CD14-positive monocyte (primary cell): ENCODE measurements at regions not wholly inside any gene's neighbourhood (a gene's known extent, or its start where the extent isn't known, plus 50 kb on each side); places are given as distances from the start of the nearest gene placed in this dataset.

Experiments
- DNase-seq, 3 donors: peaks; one replicate each; pipeline ENCODE4 v3.0.0-alpha.2; 2011 to 2022
- H2AFZ ChIP-seq: 2 replicates; pipeline ENCODE4 v1.6.0; 2012; ENCODE audit warnings: mild to moderate bottlenecking, low read depth, low read length, inconsistent platforms; ENCODE audit not compliant: insufficient read depth, poor library complexity, severe bottlenecking
- H3K27ac ChIP-seq, 2 donors: 1 replicate in 1 of 2; 2 replicates in 1 of 2; pipeline ENCODE4 v1.5.1; 2012 to 2013; ENCODE audit warnings: low read length in 2 of 2, control low read depth in 1 of 2, inconsistent platforms in 1 of 2, low read depth in 1 of 2, mild to moderate bottlenecking in 1 of 2
- H3K27me3 ChIP-seq, 2 donors: one replicate each; pipeline versions ENCODE4 v1.6.0 to v1.6.1; 2011 to 2013; ENCODE audit warnings: low read length in 2 of 2; ENCODE audit not compliant: control insufficient read depth in 2 of 2, insufficient read depth in 2 of 2
- H3K36me3 ChIP-seq, 2 donors: replicated peaks in 1 of 2; 1 replicate in 1 of 2; 2 replicates in 1 of 2; pipeline versions ENCODE4 v1.5.1 to v1.6.1; 2012 to 2013; ENCODE audit warnings: low read length in 2 of 2, control low read depth in 1 of 2, inconsistent platforms in 1 of 2, mild to moderate bottlenecking in 1 of 2; ENCODE audit not compliant: insufficient read depth in 2 of 2, control insufficient read depth in 1 of 2
- H3K4me1 ChIP-seq, 2 donors: 1 replicate in 1 of 2; 2 replicates in 1 of 2; pipeline versions ENCODE4 v1.5.1 to v1.6.1; 2012 to 2013; ENCODE audit warnings: low read length in 2 of 2, control low read depth in 1 of 2, inconsistent platforms in 1 of 2, mild to moderate bottlenecking in 1 of 2, moderate library complexity in 1 of 2; ENCODE audit not compliant: insufficient read depth in 2 of 2, control insufficient read depth in 1 of 2
- H3K4me2 ChIP-seq: replicated peaks from 2 replicates; pipeline ENCODE3; 2012; ENCODE audit warnings: low read length, moderate library complexity, mild to moderate bottlenecking; ENCODE audit not compliant: poor library complexity, severe bottlenecking; ENCODE audit errors: extremely low read depth
- H3K4me3 ChIP-seq, 3 experiments: fragments of 200-600 bp in 1 of 3; sonication (generic) in 1 of 3; replicated peaks in 1 of 3; 1 replicate in 2 of 3; 2 replicates in 1 of 3; pipeline ENCODE4 v1.5.1; 2011 to 2013; ENCODE audit warnings: low read length in 3 of 3, mild to moderate bottlenecking in 3 of 3, control low read depth in 2 of 3, low read depth in 2 of 3, inconsistent platforms in 1 of 3, moderate library complexity in 1 of 3
- H3K79me2 ChIP-seq: 2 replicates; pipeline ENCODE4 v1.6.0; 2012; ENCODE audit warnings: mild to moderate bottlenecking, control low read depth, inconsistent platforms, low read length, moderate library complexity; ENCODE audit not compliant: insufficient read depth
- H3K9ac ChIP-seq: 2 replicates; pipeline ENCODE4 v1.6.0; 2017; ENCODE audit warnings: low read length, mild to moderate bottlenecking; ENCODE audit not compliant: insufficient read depth, poor library complexity, severe bottlenecking
- H3K9me3 ChIP-seq, 2 donors: replicated peaks in 1 of 2; 1 replicate in 1 of 2; 2 replicates in 1 of 2; pipeline versions ENCODE4 v1.5.1 to v1.6.1; 2012 to 2013; ENCODE audit warnings: low read length in 2 of 2, control low read depth in 1 of 2; ENCODE audit not compliant: control insufficient read depth in 1 of 2, insufficient read depth in 1 of 2
- H4K20me1 ChIP-seq: 2 replicates; pipeline ENCODE4 v1.6.0; 2012; ENCODE audit warnings: mild to moderate bottlenecking, low read length, control low read depth, moderate library complexity; ENCODE audit not compliant: insufficient read depth
- H3K27ac Mint-ChIP-seq, 7 donors: one replicate each; pipeline ENCODE4 v1.8.0; 2020; ENCODE audit warnings: mild to moderate bottlenecking in 7 of 7, mixed read lengths in 7 of 7, moderate library complexity in 6 of 7, inconsistent platforms in 2 of 7
- H3K27me3 Mint-ChIP-seq, 3 donors: one replicate each; pipeline ENCODE4 v1.8.0; 2021 to 2022; ENCODE audit warnings: low read depth in 3 of 3, mild to moderate bottlenecking in 3 of 3, mixed read lengths in 3 of 3, moderate library complexity in 3 of 3, inconsistent platforms in 1 of 3
- H3K36me3 Mint-ChIP-seq, 2 donors: one replicate each; pipeline ENCODE4 v1.8.0; 2020; ENCODE audit warnings: mixed read lengths in 2 of 2, inconsistent platforms in 1 of 2, mild to moderate bottlenecking in 1 of 2
- H3K4me1 Mint-ChIP-seq: one replicate; pipeline ENCODE4 v1.8.0; 2020; ENCODE audit warnings: mild to moderate bottlenecking, mixed read lengths
- H3K4me3 Mint-ChIP-seq, 2 donors: one replicate each; pipeline ENCODE4 v1.8.0; 2020; ENCODE audit warnings: mild to moderate bottlenecking in 2 of 2, mixed read lengths in 2 of 2, moderate library complexity in 1 of 2
- H3K9me3 Mint-ChIP-seq, 7 donors: one replicate each; pipeline ENCODE4 v1.8.0; 2020 to 2022; ENCODE audit warnings: mixed read lengths in 7 of 7, mild to moderate bottlenecking in 6 of 7, moderate library complexity in 6 of 7, inconsistent platforms in 2 of 7
- WGBS: methylation state at CpG from one replicate; pipeline ENCODE4 v1.1.5; 2013; ENCODE audit warnings: missing lambda C conversion rate; ENCODE audit not compliant: insufficient coverage; 5-methylcytosine and 5-hydroxymethylcytosine counted together
- intact Hi-C, 2 donors: fragments of 100-400 bp; cut with micrococcal nuclease; formaldehyde crosslinking; loops; one replicate each; pipeline versions ENCODE4 v1.15.0 to v1.15.1; 2023
- TF ChIP-seq, protein P1 (sequence below): fragments of 200-600 bp; IDR thresholded peaks from one replicate; pipeline ENCODE4 v1.8.0; 2022; ENCODE audit warnings: antibody characterized with exemption, mild to moderate bottlenecking

DNA sequence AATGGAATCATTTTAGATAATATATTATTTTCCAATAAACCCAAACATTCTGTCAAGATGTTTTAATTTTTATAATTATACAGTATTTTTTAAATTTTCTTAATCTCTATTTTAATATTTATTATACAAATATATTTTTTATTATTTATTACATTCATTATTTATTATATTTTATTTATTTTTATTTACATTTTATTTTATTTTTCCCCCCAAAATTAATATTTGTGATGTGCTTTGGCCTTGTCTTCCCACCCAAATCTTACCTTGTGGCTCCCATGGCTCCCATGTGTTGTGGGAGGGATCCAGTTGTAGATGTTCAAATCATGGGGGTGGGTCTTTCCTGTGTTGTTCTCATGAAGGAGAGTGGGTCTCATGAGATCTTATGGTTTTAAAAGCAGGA is 382.1 kb downstream of the TLE4 start:
- H3K27ac ChIP-seq = no peak overlapping the region
- H3K27me3 Mint-ChIP-seq = no peaks in the 10 kb centered on the region
- H4K20me1 ChIP-seq = no peaks in the 10 kb centered on the region
- no peaks in the 10 kb centered on the region for H3K27me3 ChIP-seq
- H3K4me1 ChIP-seq = no peaks in the 10 kb centered on the region
- TF ChIP-seq, protein P1, sequence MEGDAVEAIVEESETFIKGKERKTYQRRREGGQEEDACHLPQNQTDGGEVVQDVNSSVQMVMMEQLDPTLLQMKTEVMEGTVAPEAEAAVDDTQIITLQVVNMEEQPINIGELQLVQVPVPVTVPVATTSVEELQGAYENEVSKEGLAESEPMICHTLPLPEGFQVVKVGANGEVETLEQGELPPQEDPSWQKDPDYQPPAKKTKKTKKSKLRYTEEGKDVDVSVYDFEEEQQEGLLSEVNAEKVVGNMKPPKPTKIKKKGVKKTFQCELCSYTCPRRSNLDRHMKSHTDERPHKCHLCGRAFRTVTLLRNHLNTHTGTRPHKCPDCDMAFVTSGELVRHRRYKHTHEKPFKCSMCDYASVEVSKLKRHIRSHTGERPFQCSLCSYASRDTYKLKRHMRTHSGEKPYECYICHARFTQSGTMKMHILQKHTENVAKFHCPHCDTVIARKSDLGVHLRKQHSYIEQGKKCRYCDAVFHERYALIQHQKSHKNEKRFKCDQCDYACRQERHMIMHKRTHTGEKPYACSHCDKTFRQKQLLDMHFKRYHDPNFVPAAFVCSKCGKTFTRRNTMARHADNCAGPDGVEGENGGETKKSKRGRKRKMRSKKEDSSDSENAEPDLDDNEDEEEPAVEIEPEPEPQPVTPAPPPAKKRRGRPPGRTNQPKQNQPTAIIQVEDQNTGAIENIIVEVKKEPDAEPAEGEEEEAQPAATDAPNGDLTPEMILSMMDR = no peak
- no peaks in the 10 kb centered on the region for H3K79me2 ChIP-seq
- H3K4me3 Mint-ChIP-seq = no peak overlapping the region
- H3K36me3 ChIP-seq = no peaks in the 10 kb centered on the region
- no peak overlapping the region for H3K9ac ChIP-seq
- no peak overlapping the region for H3K4me3 ChIP-seq
- H3K36me3 Mint-ChIP-seq = no peaks in the 10 kb centered on the region
- no peak overlapping the region for H2AFZ ChIP-seq
- DNase-seq = no peak
- H3K9me3 ChIP-seq = no peaks in the 10 kb centered on the region
- no peak overlapping the region for H3K27ac Mint-ChIP-seq
- peaks cover 0 to 9% (median 4%) of the 10 kb centered on the region in 7 donors for H3K9me3 Mint-ChIP-seq
- no peak overlapping the region for H3K4me2 ChIP-seq
- H3K4me1 Mint-ChIP-seq = no peaks in the 10 kb centered on the region
- intact Hi-C loops = no loop called here

DNA sequence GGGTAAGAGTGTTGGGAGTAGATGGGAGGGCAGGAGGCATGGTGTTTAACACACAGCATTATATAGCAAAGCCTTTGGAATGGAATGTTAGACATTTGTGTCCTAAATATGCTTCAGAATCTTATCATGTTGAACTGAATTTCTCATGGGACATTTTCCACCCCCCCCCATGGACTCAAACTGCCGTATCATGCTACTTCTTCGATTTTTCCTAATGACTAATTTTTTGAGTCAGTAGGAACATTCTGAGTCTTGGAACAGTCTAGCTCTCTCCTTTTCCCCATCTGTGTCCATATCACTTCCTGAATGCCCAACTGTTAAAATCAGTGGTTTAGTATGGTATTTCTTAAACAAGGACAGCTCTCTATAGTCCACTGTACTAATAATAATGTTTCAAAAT is 380.6 kb downstream of the TLE4 start:
- no peaks in the 10 kb centered on the region for H4K20me1 ChIP-seq
- H3K79me2 ChIP-seq = no peaks in the 10 kb centered on the region
- H3K4me1 ChIP-seq = no peaks in the 10 kb centered on the region
- Mint-ChIP-seq H3K27ac (no peak overlapping the region), H3K4me3 (no peak overlapping the region), H3K9me3 (peaks cover 0 to 9% (median 4%) of the 10 kb centered on the region in 7 donors), H3K27me3 (peaks cover 0 to 1% (median 0%) of the 10 kb centered on the region in 3 donors), H3K36me3 (no peaks in the 10 kb centered on the region), H3K4me1 (no peaks in the 10 kb centered on the region)
- TF ChIP-seq, protein P1 = no peak
- no peak overlapping the region for H3K27ac ChIP-seq
- H3K36me3 ChIP-seq = no peaks in the 10 kb centered on the region
- no peak overlapping the region for H2AFZ ChIP-seq
- H3K4me2 ChIP-seq = no peak overlapping the region
- intact Hi-C loops = no loop called here
- no peaks in the 10 kb centered on the region for H3K9me3 ChIP-seq
- no peak overlapping the region for H3K4me3 ChIP-seq
- DNase-seq = no peak
- no peak overlapping the region for H3K9ac ChIP-seq
- no peaks in the 10 kb centered on the region for H3K27me3 ChIP-seq
- no CpG with 5 or more reads among the region's 2 CpGs for WGBS
